ENCODE measurements at regions not wholly inside any gene's neighbourhood (a gene's known extent, or its start where the extent isn't known, plus 50 kb on each side); places are given as distances from the start of the nearest gene placed in this dataset.

DNA sequence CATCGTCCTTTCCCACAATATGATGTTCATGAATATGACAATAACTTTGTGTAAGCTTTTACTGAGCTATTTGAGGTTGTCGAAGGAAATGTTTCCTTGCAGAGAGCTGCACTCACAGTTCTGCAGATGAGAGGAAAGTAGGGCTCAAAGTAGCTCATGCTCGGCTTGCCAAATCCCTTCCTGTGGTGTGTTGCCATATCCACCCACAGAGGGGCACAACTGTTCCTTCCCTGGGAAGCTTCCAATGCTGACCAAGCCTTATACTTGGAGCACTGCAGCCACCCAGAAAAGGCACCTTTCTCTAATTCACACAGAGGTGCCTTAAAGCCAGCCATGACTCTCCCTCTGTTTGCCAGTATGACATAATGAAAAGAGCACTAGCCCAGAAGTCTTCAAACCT lies 390.3 kb downstream of the CAAP1 start:
- TF ChIP-seq POLR2A (IDR thresholded peaks at IDR 0.05) = no peak
- TF ChIP-seq, protein P1, sequence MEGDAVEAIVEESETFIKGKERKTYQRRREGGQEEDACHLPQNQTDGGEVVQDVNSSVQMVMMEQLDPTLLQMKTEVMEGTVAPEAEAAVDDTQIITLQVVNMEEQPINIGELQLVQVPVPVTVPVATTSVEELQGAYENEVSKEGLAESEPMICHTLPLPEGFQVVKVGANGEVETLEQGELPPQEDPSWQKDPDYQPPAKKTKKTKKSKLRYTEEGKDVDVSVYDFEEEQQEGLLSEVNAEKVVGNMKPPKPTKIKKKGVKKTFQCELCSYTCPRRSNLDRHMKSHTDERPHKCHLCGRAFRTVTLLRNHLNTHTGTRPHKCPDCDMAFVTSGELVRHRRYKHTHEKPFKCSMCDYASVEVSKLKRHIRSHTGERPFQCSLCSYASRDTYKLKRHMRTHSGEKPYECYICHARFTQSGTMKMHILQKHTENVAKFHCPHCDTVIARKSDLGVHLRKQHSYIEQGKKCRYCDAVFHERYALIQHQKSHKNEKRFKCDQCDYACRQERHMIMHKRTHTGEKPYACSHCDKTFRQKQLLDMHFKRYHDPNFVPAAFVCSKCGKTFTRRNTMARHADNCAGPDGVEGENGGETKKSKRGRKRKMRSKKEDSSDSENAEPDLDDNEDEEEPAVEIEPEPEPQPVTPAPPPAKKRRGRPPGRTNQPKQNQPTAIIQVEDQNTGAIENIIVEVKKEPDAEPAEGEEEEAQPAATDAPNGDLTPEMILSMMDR (IDR thresholded peaks at IDR 0.05) = no peak
